Fibroblast of lung (primary cell): ENCODE measurements at regions not wholly inside any gene's neighbourhood (a gene's known extent, or its start where the extent isn't known, plus 50 kb on each side); places are given as distances from the start of the nearest gene placed in this dataset.

ENCODE experiments used
- DNase-seq, 2 donors: peaks; one replicate each; pipeline versions ENCODE4 v3.0.0 to v3.0.0-alpha.2; 2010; ENCODE audit warnings: low read depth in 2 of 2
- H2AFZ ChIP-seq: 2 replicates; pipeline ENCODE4 v1.5.1; 2012; ENCODE audit warnings: low read length, control low read depth, inconsistent platforms
- H3K27ac ChIP-seq: 2 replicates; pipeline ENCODE4 v1.5.1; 2011; ENCODE audit warnings: low read length, control low read depth; ENCODE audit not compliant: insufficient read depth
- H3K27me3 ChIP-seq: 2 replicates; pipeline ENCODE4 v1.5.1; 2011; ENCODE audit warnings: mild to moderate bottlenecking, low read length; ENCODE audit not compliant: control insufficient read depth, insufficient read depth
- H3K36me3 ChIP-seq: 2 replicates; pipeline ENCODE4 v1.5.1; 2011; ENCODE audit warnings: low read length; ENCODE audit not compliant: control insufficient read depth, insufficient read depth
- H3K4me1 ChIP-seq: 2 replicates; pipeline ENCODE4 v1.5.1; 2011; ENCODE audit warnings: low read length; ENCODE audit not compliant: control insufficient read depth, insufficient read depth; ENCODE audit errors: extremely low read depth
- H3K4me2 ChIP-seq: 2 replicates; pipeline ENCODE4 v1.5.1; 2011; ENCODE audit warnings: low read length, control low read depth; ENCODE audit not compliant: insufficient read depth; ENCODE audit errors: extremely low read depth
- H3K4me3 ChIP-seq, 4 experiments: fragments of 200-600 bp in 1 of 4; sonication (generic) in 1 of 4; replicated peaks in 1 of 4; 2 replicates each; pipeline ENCODE4 v1.5.1; 2011 to 2016; ENCODE audit warnings: low read length in 4 of 4, low read depth in 3 of 4, mild to moderate bottlenecking in 3 of 4, control low read depth in 2 of 4, inconsistent platforms in 1 of 4, mixed read lengths in 1 of 4; ENCODE audit not compliant: insufficient read depth in 1 of 4; ENCODE audit errors: control extremely low read depth in 1 of 4
- H3K79me2 ChIP-seq: 2 replicates; pipeline ENCODE4 v1.5.1; 2012; ENCODE audit warnings: mild to moderate bottlenecking, low read length, inconsistent platforms; ENCODE audit not compliant: control insufficient read depth, insufficient read depth
- H3K9ac ChIP-seq: 2 replicates; pipeline ENCODE4 v1.5.1; 2011; ENCODE audit warnings: mild to moderate bottlenecking, low read length, control low read depth; ENCODE audit not compliant: insufficient read depth
- H3K9me3 ChIP-seq: 2 replicates; pipeline ENCODE4 v1.5.1; 2012; ENCODE audit warnings: low read depth, low read length; ENCODE audit not compliant: control insufficient read depth, insufficient read depth
- H4K20me1 ChIP-seq: 2 replicates; pipeline ENCODE4 v1.5.1; 2011; ENCODE audit warnings: low read length; ENCODE audit not compliant: control insufficient read depth, insufficient read depth; ENCODE audit errors: extremely low read depth
- EZH2 ChIP-seq: IDR thresholded peaks from 2 replicates; pipeline ENCODE4 v1.5.1; 2012; ENCODE audit warnings: low read length, control low read depth, mild to moderate bottlenecking; ENCODE audit errors: missing control alignments
- TF ChIP-seq, protein P1 (sequence below), 2 donors: IDR thresholded peaks in 1 of 2; conservative IDR thresholded peaks in 1 of 2; 1 replicate in 1 of 2; 2 replicates in 1 of 2; pipeline ENCODE4 v1.5.1; 2011 to 2012; ENCODE audit warnings: low read length in 2 of 2, control low read depth in 1 of 2, inconsistent platforms in 1 of 2, low read depth in 1 of 2, mild to moderate bottlenecking in 1 of 2

DNA sequence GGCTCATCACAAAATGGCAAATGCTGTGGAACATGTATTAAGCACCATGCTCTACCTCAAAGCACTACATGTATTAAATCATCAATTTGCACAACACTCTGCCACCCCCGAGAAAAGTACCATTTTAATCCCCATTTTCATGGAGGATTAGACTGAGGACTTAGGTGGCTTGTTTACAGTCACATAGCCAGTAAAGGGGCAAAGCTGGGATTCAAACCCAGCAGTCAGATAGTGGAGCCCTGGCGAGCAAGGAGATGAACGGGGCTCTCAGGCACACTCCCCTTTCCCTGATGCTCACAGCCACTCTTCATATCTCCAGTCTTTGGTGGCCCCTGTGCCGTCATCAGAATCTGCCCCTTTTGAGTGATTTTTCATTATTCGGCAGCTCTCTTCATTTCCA is 262.9 kb downstream of the DIRAS2 start:
- Histone ChIP-seq H3K9ac (no peak overlapping the region), H3K27ac (no peak overlapping the region), H3K27me3 (no peaks in the 10 kb centered on the region), H3K4me2 (no peak overlapping the region), H3K36me3 (no peaks in the 10 kb centered on the region), H3K4me1 (no peaks in the 10 kb centered on the region), H2AFZ (no peak overlapping the region), H3K79me2 (no peaks in the 10 kb centered on the region), H3K9me3 (no peaks in the 10 kb centered on the region), H4K20me1 (no peaks in the 10 kb centered on the region), H3K4me3 (no peak overlapping the region)
- no peak for TF ChIP-seq EZH2
- TF ChIP-seq, protein P1, sequence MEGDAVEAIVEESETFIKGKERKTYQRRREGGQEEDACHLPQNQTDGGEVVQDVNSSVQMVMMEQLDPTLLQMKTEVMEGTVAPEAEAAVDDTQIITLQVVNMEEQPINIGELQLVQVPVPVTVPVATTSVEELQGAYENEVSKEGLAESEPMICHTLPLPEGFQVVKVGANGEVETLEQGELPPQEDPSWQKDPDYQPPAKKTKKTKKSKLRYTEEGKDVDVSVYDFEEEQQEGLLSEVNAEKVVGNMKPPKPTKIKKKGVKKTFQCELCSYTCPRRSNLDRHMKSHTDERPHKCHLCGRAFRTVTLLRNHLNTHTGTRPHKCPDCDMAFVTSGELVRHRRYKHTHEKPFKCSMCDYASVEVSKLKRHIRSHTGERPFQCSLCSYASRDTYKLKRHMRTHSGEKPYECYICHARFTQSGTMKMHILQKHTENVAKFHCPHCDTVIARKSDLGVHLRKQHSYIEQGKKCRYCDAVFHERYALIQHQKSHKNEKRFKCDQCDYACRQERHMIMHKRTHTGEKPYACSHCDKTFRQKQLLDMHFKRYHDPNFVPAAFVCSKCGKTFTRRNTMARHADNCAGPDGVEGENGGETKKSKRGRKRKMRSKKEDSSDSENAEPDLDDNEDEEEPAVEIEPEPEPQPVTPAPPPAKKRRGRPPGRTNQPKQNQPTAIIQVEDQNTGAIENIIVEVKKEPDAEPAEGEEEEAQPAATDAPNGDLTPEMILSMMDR (conservative IDR thresholded peaks at IDR 0.05 in 1 of 2, IDR thresholded peaks at IDR 0.05 in 1 of 2; ENCODE audit: low read depth in 1 of 2, low read length in 2 of 2), result no peak
- no peak for DNase-seq

DNA sequence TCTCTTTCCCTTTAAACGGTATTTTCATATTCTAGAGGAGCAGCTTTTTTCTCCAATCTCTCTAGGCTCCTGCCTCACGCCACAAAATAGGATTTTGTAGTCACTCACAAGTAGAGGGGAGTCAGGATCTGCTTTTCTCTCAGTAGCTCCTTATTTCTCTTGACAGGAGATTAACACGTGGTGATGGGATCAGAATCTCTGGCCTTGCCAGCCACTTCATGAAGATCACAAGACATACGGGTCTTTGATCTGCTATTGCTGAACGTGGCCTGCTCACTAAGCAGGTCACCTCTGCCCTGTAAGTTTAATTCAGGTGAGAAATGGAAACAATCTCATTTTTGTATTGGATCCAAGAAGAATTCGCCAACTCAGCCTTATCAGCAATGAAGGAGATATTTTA is 257.5 kb downstream of the DIRAS2 start:
- H3K9me3 ChIP-seq, result no peaks in the 10 kb centered on the region
- H3K4me3 ChIP-seq, result no peak overlapping the region
- no peaks in the 10 kb centered on the region for H3K27me3 ChIP-seq
- no peak overlapping the region for H3K27ac ChIP-seq
- H3K36me3 ChIP-seq, result no peaks in the 10 kb centered on the region
- no peaks in the 10 kb centered on the region for H4K20me1 ChIP-seq
- no peak for DNase-seq
- H3K4me1 ChIP-seq, result no peaks in the 10 kb centered on the region
- TF ChIP-seq, protein P1 (conservative IDR thresholded peaks at IDR 0.05 in 1 of 2, IDR thresholded peaks at IDR 0.05 in 1 of 2; ENCODE audit: low read depth in 1 of 2, low read length in 2 of 2), result no peak
- TF ChIP-seq EZH2, result no peak
- H3K9ac ChIP-seq, result no peak overlapping the region
- no peak overlapping the region for H3K4me2 ChIP-seq
- H3K79me2 ChIP-seq, result no peaks in the 10 kb centered on the region
- H2AFZ ChIP-seq, result no peak overlapping the region

DNA sequence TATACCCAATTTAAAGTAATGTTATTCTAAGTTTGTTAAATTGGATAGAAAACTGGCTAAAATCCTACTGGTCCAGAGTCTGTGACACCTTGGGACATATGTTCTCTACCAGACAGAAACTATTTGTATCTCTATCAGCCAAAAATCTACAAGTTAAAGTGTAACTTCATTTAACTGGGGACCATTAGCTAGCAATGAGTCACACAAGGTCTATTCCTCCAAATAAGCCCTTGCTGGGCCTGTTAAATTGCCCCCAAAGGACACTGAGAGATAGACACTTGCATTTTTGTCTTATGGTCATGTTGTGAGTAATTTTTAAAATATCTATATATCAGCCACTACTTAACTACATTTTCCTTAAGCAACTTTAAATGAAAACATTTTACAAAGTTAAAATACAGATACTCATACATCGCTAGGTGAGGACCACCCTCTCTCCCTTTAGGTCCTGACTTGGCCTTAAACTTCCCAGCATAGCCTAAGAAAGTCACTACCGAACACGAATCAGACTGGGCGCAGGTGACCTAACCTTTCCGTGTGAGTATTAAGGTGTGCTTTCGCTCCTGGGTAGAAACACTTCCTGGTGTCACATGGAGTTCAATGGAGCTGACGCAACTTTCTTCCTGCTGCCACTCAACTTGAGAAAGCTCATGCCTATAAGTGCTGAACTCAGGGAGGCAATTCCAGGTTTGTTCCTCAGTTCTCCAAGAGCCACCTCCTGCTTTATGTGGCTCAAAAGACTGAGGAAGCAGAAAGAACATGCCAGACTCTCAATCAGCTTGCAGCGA is 249.1 kb downstream of the DIRAS2 start:
- no peak overlapping the region for H3K27ac ChIP-seq
- H3K4me2 ChIP-seq, result no peak overlapping the region
- no peaks in the 10 kb centered on the region for H3K27me3 ChIP-seq
- DNase-seq, result no peak
- no peaks in the 10 kb centered on the region for H3K9me3 ChIP-seq
- H2AFZ ChIP-seq, result no peak overlapping the region
- TF ChIP-seq EZH2, result no peak
- TF ChIP-seq, protein P1 (conservative IDR thresholded peaks at IDR 0.05 in 1 of 2, IDR thresholded peaks at IDR 0.05 in 1 of 2; ENCODE audit: low read depth in 1 of 2, low read length in 2 of 2), result no peak
- no peak overlapping the region for H3K4me3 ChIP-seq
- no peaks in the 10 kb centered on the region for H3K36me3 ChIP-seq
- no peaks in the 10 kb centered on the region for H4K20me1 ChIP-seq
- no peak overlapping the region for H3K9ac ChIP-seq
- H3K79me2 ChIP-seq, result no peaks in the 10 kb centered on the region
- no peaks in the 10 kb centered on the region for H3K4me1 ChIP-seq
